Astrocyte of the spinal cord (primary cell): ENCODE measurements at regions not wholly inside any gene's neighbourhood (a gene's known extent, or its start where the extent isn't known, plus 50 kb on each side); places are given as distances from the start of the nearest gene placed in this dataset.

ENCODE experiments used
- DNase-seq: peaks from one replicate; pipeline ENCODE4 v3.0.0; 2011; ENCODE audit warnings: low read depth, low spot score
- H3K4me3 ChIP-seq: 2 replicates; pipeline ENCODE4 v1.5.1; 2011; ENCODE audit warnings: low read depth, mild to moderate bottlenecking, low read length, moderate library complexity
- in situ Hi-C: cut with HindIII; loops from 2 replicates; pipeline ENCODE4 v1.10.0; 2017; ENCODE audit warnings: low sequenced_read_pairs
- TF ChIP-seq, protein P1 (sequence below): IDR thresholded peaks from 2 replicates; pipeline ENCODE4 v1.5.1; 2012; ENCODE audit warnings: low read depth, mild to moderate bottlenecking, low read length, inconsistent platforms

DNA sequence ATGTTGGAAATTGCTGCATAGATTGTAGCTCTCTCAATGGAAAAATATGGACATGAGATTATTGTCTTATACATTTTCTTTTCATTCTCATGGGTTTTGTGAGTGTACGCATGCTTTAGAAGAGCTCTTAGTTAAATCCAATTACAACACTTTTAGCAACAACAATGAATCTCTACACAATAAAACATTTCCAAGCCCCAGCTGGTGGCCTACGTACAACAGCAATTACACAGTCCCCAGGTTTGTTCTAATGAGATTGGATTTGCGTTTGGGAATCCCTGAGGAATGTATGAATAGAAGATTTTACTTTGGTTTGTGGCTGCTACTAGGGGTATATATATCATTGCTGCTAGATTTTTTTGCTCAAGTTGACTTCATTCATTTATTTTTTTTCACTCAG, 98.6 kb downstream of the FHDC1 start:
- TF ChIP-seq, protein P1, sequence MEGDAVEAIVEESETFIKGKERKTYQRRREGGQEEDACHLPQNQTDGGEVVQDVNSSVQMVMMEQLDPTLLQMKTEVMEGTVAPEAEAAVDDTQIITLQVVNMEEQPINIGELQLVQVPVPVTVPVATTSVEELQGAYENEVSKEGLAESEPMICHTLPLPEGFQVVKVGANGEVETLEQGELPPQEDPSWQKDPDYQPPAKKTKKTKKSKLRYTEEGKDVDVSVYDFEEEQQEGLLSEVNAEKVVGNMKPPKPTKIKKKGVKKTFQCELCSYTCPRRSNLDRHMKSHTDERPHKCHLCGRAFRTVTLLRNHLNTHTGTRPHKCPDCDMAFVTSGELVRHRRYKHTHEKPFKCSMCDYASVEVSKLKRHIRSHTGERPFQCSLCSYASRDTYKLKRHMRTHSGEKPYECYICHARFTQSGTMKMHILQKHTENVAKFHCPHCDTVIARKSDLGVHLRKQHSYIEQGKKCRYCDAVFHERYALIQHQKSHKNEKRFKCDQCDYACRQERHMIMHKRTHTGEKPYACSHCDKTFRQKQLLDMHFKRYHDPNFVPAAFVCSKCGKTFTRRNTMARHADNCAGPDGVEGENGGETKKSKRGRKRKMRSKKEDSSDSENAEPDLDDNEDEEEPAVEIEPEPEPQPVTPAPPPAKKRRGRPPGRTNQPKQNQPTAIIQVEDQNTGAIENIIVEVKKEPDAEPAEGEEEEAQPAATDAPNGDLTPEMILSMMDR: no peak
- in situ Hi-C loops: no loop called here
- no peak for DNase-seq
- H3K4me3 ChIP-seq: no peak overlapping the region

DNA sequence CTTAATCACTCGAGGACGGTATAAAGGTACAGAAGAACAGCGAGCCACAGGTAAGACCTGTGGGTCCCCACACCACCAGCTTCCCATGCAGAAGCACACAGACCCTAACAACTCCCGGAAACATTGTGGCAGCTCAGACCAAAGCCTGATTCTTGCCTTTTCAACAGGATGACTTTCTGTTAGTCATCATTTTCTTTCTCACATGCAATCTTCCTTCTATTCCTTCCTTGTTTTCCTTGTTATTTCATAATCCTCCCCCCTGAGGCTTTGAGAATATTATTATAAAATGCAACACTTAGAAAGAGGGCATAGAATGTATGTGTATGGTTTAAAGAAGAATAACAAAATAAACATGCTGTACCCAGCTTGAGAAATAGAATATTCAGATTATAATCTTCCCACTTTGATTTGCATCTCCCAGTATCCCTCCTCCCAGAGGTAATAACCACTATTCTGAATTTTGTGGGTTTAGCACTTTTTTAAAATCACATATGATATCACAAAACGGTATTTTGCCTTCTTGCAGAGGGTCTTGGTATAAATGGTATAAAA, 100.9 kb downstream of the FHDC1 start:
- DNase-seq: no peak
- no peak overlapping the region for H3K4me3 ChIP-seq
- TF ChIP-seq, protein P1: no peak
- in situ Hi-C loops: no loop called here

DNA sequence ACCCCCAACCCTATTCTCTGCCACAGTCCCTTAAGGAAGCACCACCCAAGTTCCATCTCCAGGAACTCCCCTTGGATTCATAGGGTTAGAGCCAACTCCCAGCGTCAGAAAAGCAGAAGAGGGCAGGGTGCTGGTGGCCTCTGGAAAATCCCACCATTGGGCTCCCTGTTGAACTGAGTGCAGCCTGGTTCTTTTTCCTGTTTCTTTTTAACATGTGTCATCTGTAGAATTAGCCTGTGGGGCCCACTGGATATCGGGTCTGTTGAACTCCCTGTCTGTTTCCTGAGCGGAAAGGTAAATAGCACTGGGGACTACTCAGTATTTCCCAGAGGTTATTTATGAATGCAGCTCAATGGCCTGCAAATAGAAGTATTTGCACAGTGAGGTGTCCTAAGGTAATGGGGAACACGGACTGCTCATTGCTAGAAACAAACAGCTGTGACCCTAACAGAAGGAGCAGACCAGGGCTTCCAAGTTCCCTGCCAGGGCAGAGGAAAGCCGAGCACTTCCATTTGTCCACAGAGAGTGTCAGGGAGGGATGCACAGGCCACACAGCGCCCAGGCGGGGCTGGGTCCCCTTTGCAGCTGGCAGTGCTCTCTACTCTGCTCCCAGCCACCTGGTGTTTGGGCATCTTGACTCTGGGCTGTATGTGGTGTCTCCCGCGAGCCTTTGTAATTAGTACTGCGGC, 102.6 kb downstream of the FHDC1 start:
- DNase-seq: no peak
- H3K4me3 ChIP-seq: no peak overlapping the region
- in situ Hi-C loops: no loop called here
- TF ChIP-seq, protein P1: no peak

DNA sequence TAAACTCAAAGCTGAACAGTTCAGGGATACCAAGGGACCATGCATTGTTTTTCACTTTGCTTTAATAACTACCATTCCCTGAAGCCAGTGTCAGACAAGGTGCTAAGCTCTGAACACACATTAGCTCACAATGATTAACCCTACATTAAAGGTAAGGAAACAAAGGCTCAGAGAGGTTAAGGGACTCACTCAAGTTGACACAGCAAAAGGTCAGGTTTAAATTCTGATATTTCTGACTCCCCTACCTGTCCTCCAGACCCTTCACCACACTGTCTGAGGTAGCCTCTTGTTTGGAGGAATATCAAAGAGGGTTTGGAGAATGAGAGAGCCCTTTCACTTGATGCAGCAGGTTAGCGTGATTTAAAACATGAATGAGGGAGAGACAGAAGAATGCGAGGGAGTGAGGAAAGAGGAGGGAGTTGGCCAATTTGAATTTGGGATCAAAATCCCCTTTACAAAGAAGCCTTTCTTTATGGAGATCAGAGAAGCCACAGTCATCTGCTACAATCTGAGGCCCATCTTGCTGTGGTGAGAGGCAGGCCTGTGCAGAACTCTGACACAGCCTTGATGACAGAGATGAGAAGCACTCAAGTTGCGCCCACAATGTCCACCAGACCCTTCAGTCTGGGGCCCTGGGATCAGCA, 103.5 kb downstream of the FHDC1 start:
- no peak overlapping the region for H3K4me3 ChIP-seq
- TF ChIP-seq, protein P1: no peak
- DNase-seq: no peak
- in situ Hi-C loops: no loop called here

DNA sequence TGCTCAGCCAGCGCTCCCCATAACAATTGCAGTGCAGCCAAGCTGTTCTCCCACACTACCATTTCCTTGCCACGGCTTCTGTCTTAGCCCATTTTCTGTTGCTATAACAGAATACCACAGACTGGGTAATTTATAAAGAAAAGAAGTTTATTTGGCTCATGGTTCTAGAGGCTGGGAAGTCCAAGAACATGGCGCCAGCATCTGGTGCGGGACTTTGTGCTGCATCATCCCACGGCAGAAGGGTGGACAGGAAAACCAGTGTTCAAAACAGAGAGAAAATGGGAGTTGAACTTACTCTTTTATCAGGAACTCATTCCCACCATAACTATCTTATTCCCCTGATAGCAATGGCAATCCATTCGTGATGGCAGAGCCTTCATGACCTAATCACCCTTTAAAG, 104.6 kb downstream of the FHDC1 start:
- TF ChIP-seq, protein P1: no peak
- in situ Hi-C loops: no loop called here
- no peak overlapping the region for H3K4me3 ChIP-seq
- no peak for DNase-seq

DNA sequence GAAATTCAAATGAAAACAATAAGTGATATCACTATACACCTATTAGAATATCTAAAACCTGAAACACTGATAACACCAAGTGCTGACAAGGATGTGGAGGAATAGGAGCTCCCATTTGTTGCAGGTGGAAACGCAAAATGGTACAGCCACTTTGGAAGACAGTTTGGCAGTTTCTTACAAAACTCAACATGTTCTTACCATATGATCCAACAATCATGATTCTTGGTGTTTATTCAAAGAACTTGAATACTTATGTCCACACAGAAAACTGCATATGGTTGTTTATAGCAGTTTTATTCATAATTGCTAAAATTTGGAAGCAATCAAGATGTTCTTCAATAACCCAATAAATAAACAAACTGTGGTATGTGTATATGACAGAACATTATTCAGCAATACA, 107.9 kb downstream of the FHDC1 start:
- TF ChIP-seq, protein P1: no peak
- in situ Hi-C loops: no loop called here
- H3K4me3 ChIP-seq: no peak overlapping the region
- DNase-seq: no peak
